Smooth muscle cell (in vitro differentiated cells): ENCODE measurements at regions not wholly inside any gene's neighbourhood (a gene's known extent, or its start where the extent isn't known, plus 50 kb on each side); places are given as distances from the start of the nearest gene placed in this dataset.
"Not testable (repeated sequence)": the region's sequence is repeated elsewhere in the genome, so short reads cannot be mapped to it uniquely, and the experiment has no call there.

Source experiments
- DNase-seq: peaks from one replicate; lab custom pipeline; 2025; ENCODE audit not compliant: unreplicated experiment; lab: John Stamatoyannopoulos, UW
- H2AFZ ChIP-seq: fragments of 200-600 bp; sonication (generic); 2 replicates; pipeline ENCODE4 v1.6.0; 2016; ENCODE audit warnings: antibody characterized with exemption, low read depth, mild to moderate bottlenecking
- H3F3A ChIP-seq: fragments of 200-600 bp; sonication (generic); 2 replicates; pipeline ENCODE4 v1.6.0; 2017; ENCODE audit warnings: antibody characterized with exemption, low read depth
- H3K27ac ChIP-seq: fragments of 200-600 bp; sonication (generic); 2 replicates; pipeline ENCODE4 v1.5.1; 2016; ENCODE audit warnings: low read depth, mild to moderate bottlenecking
- H3K27me3 ChIP-seq: fragments of 200-600 bp; sonication (generic); 2 replicates; pipeline ENCODE4 v1.6.1; 2016; ENCODE audit warnings: low read depth, mild to moderate bottlenecking
- H3K36me3 ChIP-seq: fragments of 200-600 bp; sonication (generic); 2 replicates; pipeline ENCODE4 v1.5.1; 2016; ENCODE audit warnings: low read depth
- H3K4me1 ChIP-seq: fragments of 200-600 bp; sonication (generic); 2 replicates; pipeline ENCODE4 v1.5.1; 2016; ENCODE audit warnings: low read depth
- H3K4me2 ChIP-seq: fragments of 200-600 bp; sonication (generic); 2 replicates; pipeline ENCODE4 v1.6.0; 2016; ENCODE audit warnings: mild to moderate bottlenecking
- H3K4me3 ChIP-seq: fragments of 200-600 bp; sonication (generic); 2 replicates; pipeline ENCODE4 v1.5.1; 2016; ENCODE audit warnings: mild to moderate bottlenecking
- H3K79me2 ChIP-seq: fragments of 200-600 bp; sonication (generic); 2 replicates; pipeline ENCODE4 v1.6.0; 2016; ENCODE audit warnings: low read depth, mild to moderate bottlenecking
- H3K9ac ChIP-seq: fragments of 200-600 bp; sonication (generic); 2 replicates; pipeline ENCODE4 v1.6.0; 2016; ENCODE audit warnings: low read depth
- H3K9me3 ChIP-seq: fragments of 200-600 bp; sonication (generic); replicated peaks from 2 replicates; pipeline ENCODE4 v1.5.1; 2016; ENCODE audit warnings: low read depth
- H4K20me1 ChIP-seq: fragments of 200-600 bp; sonication (generic); 2 replicates; pipeline ENCODE4 v1.6.0; 2016; ENCODE audit warnings: low read depth
- WGBS: methylation state at CpG from one replicate; pipeline ENCODE4 v1.1.7; 2016; ENCODE audit warnings: low lambda C conversion rate; 5-methylcytosine and 5-hydroxymethylcytosine counted together
- TF ChIP-seq, protein P1 (sequence below): fragments of 200-600 bp; sonication (generic); IDR thresholded peaks from 2 replicates; pipeline ENCODE4 v1.5.1; 2017; ENCODE audit warnings: borderline replicate concordance, mild to moderate bottlenecking, antibody characterized with exemption; ENCODE audit not compliant: insufficient read depth, poor library complexity, severe bottlenecking

DNA sequence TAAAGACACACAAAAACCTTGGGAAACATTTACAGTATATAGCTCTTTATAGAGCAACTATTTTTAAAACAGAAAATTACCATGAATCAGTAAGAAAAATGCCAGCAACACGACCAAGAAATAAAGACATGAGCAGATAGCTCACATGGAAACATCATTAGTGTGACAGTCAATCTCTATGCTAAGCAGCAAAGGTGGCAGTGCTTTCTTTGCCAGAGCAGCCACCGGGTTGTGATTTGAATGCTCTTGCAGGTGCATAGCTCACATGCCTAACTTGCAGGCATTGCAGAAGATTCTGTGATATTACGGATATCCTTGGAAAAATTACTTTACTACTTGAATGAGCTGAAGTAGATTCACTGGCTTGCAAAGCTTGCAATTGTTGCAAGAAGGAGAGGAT lies 652.9 kb upstream of the C16orf82 start:
- no peak overlapping the region for H3K9ac ChIP-seq
- no peak overlapping the region for H3K4me2 ChIP-seq
- H4K20me1 ChIP-seq = no peaks in the 10 kb centered on the region
- no peaks in the 10 kb centered on the region for H3F3A ChIP-seq
- no peak for DNase-seq
- no peaks in the 10 kb centered on the region for H3K9me3 ChIP-seq
- H2AFZ ChIP-seq = no peak overlapping the region
- WGBS = 63% methylated on average over 3 of the region's 3 CpGs
- H3K27ac ChIP-seq = no peak overlapping the region
- no peaks in the 10 kb centered on the region for H3K27me3 ChIP-seq
- H3K4me3 ChIP-seq = no peak overlapping the region
- H3K4me1 ChIP-seq = no peaks in the 10 kb centered on the region
- H3K79me2 ChIP-seq = no peaks in the 10 kb centered on the region
- TF ChIP-seq, protein P1, sequence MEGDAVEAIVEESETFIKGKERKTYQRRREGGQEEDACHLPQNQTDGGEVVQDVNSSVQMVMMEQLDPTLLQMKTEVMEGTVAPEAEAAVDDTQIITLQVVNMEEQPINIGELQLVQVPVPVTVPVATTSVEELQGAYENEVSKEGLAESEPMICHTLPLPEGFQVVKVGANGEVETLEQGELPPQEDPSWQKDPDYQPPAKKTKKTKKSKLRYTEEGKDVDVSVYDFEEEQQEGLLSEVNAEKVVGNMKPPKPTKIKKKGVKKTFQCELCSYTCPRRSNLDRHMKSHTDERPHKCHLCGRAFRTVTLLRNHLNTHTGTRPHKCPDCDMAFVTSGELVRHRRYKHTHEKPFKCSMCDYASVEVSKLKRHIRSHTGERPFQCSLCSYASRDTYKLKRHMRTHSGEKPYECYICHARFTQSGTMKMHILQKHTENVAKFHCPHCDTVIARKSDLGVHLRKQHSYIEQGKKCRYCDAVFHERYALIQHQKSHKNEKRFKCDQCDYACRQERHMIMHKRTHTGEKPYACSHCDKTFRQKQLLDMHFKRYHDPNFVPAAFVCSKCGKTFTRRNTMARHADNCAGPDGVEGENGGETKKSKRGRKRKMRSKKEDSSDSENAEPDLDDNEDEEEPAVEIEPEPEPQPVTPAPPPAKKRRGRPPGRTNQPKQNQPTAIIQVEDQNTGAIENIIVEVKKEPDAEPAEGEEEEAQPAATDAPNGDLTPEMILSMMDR = no peak
- H3K36me3 ChIP-seq = no peaks in the 10 kb centered on the region

DNA sequence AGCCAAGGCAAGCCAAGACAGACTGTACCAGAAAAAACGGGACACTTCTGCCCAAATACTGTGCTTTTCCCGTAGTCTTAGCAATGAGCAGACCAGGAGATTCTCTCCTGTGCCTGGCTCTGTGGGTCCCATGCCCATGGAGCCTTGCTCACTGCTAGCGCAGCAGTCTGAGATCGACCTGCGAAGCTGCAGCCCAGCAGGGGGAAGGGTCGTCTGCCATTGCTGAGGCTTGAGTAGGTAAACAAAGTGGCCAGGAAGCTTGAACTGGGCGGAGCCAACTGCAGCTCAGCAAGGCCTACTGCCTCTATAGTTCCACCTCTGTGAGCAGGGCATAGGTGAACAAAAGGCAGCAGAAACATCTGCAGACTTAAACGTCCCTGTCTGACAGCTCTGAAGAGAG lies 647.3 kb upstream of the C16orf82 start:
- not testable (repeated sequence) for DNase-seq, H3K9me3 ChIP-seq, H3K27me3 ChIP-seq, H3F3A ChIP-seq, H4K20me1 ChIP-seq, H3K9ac ChIP-seq, H2AFZ ChIP-seq, H3K4me1 ChIP-seq, H3K27ac ChIP-seq, H3K4me3 ChIP-seq, H3K79me2 ChIP-seq, H3K4me2 ChIP-seq, H3K36me3 ChIP-seq
- 77% methylated on average over 8 of the region's 8 CpGs for WGBS

DNA sequence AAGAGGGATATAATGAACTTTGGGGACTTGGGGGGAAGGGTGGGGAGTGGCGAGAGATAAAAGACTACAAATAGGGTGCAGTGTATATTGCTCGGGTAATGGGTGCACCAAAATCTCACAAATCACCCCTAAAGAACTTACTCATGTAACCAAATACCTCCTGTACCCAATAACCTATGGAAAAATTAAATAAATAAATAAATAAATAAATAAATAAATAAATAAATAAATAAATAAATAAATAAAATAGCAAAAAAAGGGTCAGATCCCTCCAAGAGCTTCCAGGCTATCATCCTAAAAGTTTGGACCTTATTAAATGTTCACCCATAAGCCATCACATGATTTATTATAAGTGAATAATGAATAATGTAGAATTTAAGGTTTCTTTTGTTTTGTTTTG lies 636.1 kb upstream of the C16orf82 start:
- no peak overlapping the region for H2AFZ ChIP-seq
- no peaks in the 10 kb centered on the region for H3K79me2 ChIP-seq
- H3K9ac ChIP-seq = no peak overlapping the region
- no peak overlapping the region for H3K27ac ChIP-seq
- H3K4me1 ChIP-seq = no peaks in the 10 kb centered on the region
- H3F3A ChIP-seq = no peaks in the 10 kb centered on the region
- H3K4me2 ChIP-seq = no peak overlapping the region
- TF ChIP-seq, protein P1 = no peak
- no peak for DNase-seq
- H4K20me1 ChIP-seq = no peaks in the 10 kb centered on the region
- no peaks in the 10 kb centered on the region for H3K36me3 ChIP-seq
- peaks cover 6% of the 10 kb centered on the region for H3K27me3 ChIP-seq
- H3K4me3 ChIP-seq = no peak overlapping the region
- H3K9me3 ChIP-seq = no peaks in the 10 kb centered on the region
- 91% methylated on average over 2 of the region's 2 CpGs for WGBS

DNA sequence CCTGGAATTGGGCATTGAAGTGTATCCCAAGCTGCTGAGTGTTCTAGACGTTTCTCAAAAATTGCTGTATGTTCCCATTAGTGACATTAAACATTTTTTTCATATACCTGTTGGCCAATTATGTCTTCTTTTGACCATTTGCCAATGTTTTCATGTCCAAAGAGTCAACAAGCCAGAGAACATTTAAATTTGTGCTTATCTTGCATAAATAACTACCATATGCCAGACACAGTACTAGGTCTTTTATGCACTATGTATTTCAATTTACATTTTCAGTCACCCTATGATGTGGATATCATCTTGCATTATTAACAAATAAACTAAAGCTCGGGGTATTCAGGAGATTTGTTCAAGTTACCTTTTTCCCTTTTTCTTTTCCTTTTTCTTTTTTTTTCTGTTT lies 632.9 kb upstream of the C16orf82 start:
- Histone ChIP-seq H3K9ac (no peak overlapping the region), H2AFZ (no peak overlapping the region), H3K79me2 (no peaks in the 10 kb centered on the region), H4K20me1 (no peaks in the 10 kb centered on the region), H3K4me1 (no peaks in the 10 kb centered on the region), H3F3A (no peaks in the 10 kb centered on the region), H3K27me3 (peaks cover 6% of the 10 kb centered on the region), H3K4me3 (no peak overlapping the region), H3K36me3 (no peaks in the 10 kb centered on the region), H3K4me2 (no peak overlapping the region), H3K9me3 (no peaks in the 10 kb centered on the region), H3K27ac (no peak overlapping the region)
- 61% methylated on average over 2 of the region's 2 CpGs for WGBS
- DNase-seq = no peak
- TF ChIP-seq, protein P1 = no peak
